Psoas muscle (tissue), 7 donors: ENCODE measurements at regions not wholly inside any gene's neighbourhood (a gene's known extent, or its start where the extent isn't known, plus 50 kb on each side); places are given as distances from the start of the nearest gene placed in this dataset.
A peak's percentile ranks its signal among the peaks of the same experiment; 100 is the strongest.
"Not testable (repeated sequence)": the region's sequence is repeated elsewhere in the genome, so short reads cannot be mapped to it uniquely, and the experiment has no call there.

ENCODE experiments used
- ATAC-seq, 4 donors: fragments of 200-7000 bp; cut with Tn5 transposase; one replicate each; pipeline ENCODE4 v1.9.1; 2020; ENCODE audit warnings: moderate library complexity in 3 of 4, mild to moderate bottlenecking in 2 of 4
- DNase-seq, 2 donors: peaks; one replicate each; pipeline ENCODE4 v3.0.0-alpha.2; 2020
- H3K27ac ChIP-seq: fragments of 200-600 bp; one replicate; pipeline ENCODE4 v1.8.0; 2022
- H3K27me3 ChIP-seq, 3 donors: fragments of 200-600 bp in 1 of 3; one replicate each; pipeline versions ENCODE4 v1.6.1 to v1.8.0; 2013 to 2022; ENCODE audit warnings: low read length in 2 of 3, mild to moderate bottlenecking in 2 of 3, moderate library complexity in 1 of 3; ENCODE audit not compliant: insufficient read depth in 3 of 3
- H3K36me3 ChIP-seq, 2 donors: fragments of 200-600 bp in 1 of 2; one replicate each; pipeline versions ENCODE4 v1.6.1 to v1.8.0; 2013 to 2022; ENCODE audit warnings: low read depth in 1 of 2, mild to moderate bottlenecking in 1 of 2, moderate library complexity in 1 of 2; ENCODE audit not compliant: insufficient read depth in 1 of 2
- H3K4me1 ChIP-seq: fragments of 200-600 bp; one replicate; pipeline ENCODE4 v1.8.0; 2022
- H3K4me3 ChIP-seq: fragments of 200-600 bp; one replicate; pipeline ENCODE4 v1.8.0; 2022; ENCODE audit warnings: mild to moderate bottlenecking
- H3K9me3 ChIP-seq: fragments of 200-600 bp; one replicate; pipeline ENCODE4 v1.8.0; 2022
- CTCF ChIP-seq: fragments of 200-600 bp; IDR thresholded peaks from one replicate; pipeline ENCODE4 v1.8.0; 2022; ENCODE audit warnings: antibody characterized with exemption
- WGBS, 3 donors: extraction: QIAGEN DNeasy Blood & Tissue Kit; methylation state at CpG; one replicate each; pipeline versions ENCODE4 v1.1.6 to v1.1.7; 2013; 5-methylcytosine and 5-hydroxymethylcytosine counted together
- intact Hi-C, 2 donors: fragments of 100-400 bp; cut with DNase I; formaldehyde crosslinking; loops; one replicate each; pipeline versions ENCODE4 v1.11.0 to v1.14.2; 2022
- donor health status: healthy with polysubstance abuse.
- donor health status: DM: no; HTN: no; CAD: no; lungs with moderate emphysema.
- donor health status: Bipolar disorder and iron deficiency.
- donor health status: healthy.
- donor health status: DM: yes; HTN: yes; CAD: no.
- donor health status: DM: no; HTN: no; CAD: no.
- donor health status: DM: yes; HTN: yes; CAD: no.

- no peak for TF ChIP-seq CTCF
- peak; percentile 15 to 65 for DNase-seq
Observed at GRCh38 chr1:203559523-203559922, 65.6 kb downstream of the OPTC start.

DNA sequence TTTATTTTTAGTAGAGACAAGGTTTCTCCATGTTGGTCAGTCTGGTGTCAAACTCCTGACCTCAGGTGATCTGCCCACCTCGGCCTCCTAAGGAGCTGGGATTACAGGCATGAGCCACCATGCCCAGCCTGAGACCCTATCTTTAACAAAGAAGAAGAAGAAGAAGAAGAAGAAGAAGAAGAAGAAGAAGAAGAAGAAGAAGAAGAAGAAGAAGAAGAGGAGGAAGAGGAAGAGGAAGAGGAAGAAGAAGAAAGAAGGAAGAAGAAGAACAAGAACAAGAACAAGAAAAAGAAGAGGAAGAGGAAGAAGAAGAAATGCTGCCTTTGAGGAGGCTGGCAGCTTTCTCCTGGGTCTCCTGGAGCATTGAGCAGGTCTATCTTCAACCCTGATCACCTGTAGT is 64.9 kb upstream of the ATP2B4 start:
- H3K4me3 ChIP-seq, intact Hi-C loops, H3K9me3 ChIP-seq, ATAC-seq, H3K27me3 ChIP-seq, DNase-seq, H3K36me3 ChIP-seq, H3K27ac ChIP-seq: not testable (repeated sequence)
- WGBS, 3 donors, result 87 to 100% (median 92%) methylated on average over 1 of the region's 1 CpG
- peaks cover 23% of the 10 kb centered on the region for H3K4me1 ChIP-seq

More at GRCh38 chr1:203559523-203559922, 65.6 kb downstream of the OPTC start:
- peak; percentile 36 to 80 (median 75) for ATAC-seq
- Histone ChIP-seq H3K4me1 (peaks cover 38% of the 10 kb centered on the region), H3K4me3 (no peak overlapping the region), H3K27ac (peak overlapping the region; percentile 78), H3K36me3 (no peaks in the 10 kb centered on the region), H3K9me3 (no peaks in the 10 kb centered on the region), H3K27me3 (no peaks in the 10 kb centered on the region)
- 56 to 82% (median 74%) methylated on average over 6 of the region's 6 CpGs for WGBS, 3 donors
- intact Hi-C loops, result no loop called here

GRCh38 chr1:203563291-203563690 is 63.3 kb upstream of the ATP2B4 start:
- peaks cover 9% of the 10 kb centered on the region for H3K4me1 ChIP-seq
- WGBS, 3 donors, result 46 to 57% (median 48%) methylated on average over 2 of the region's 2 CpGs
- intact Hi-C loops, result no loop called here
- TF ChIP-seq CTCF, result no peak
- H3K9me3 ChIP-seq, result no peaks in the 10 kb centered on the region
- DNase-seq (no peak), ATAC-seq (no peak)
- H3K27ac ChIP-seq, result no peak overlapping the region
- no peaks in the 10 kb centered on the region for H3K36me3 ChIP-seq
- no peaks in the 10 kb centered on the region for H3K27me3 ChIP-seq
- H3K4me3 ChIP-seq, result no peak overlapping the region

DNA sequence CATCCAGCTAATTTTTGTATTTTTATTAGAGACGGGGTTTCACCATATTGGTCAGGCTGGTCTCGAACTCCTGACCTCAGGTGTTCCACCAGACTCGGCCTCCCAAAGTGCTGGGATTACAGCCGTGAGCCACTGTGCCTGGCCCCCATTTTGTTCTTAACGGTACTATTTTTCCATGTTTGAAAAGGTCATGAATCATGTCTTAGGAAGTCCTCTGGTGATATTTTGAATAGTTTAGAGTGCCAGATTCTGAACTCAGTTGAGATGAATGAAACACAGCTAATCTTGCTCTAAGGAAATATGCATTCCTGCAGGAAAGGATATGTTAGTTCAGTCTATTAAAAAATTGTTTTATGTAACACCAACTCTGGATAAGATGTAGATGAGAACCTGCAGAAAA is 62.6 kb upstream of the ATP2B4 start:
- no peak overlapping the region for H3K27ac ChIP-seq
- WGBS, 3 donors, result 84 to 88% (median 87%) methylated on average over 5 of the region's 5 CpGs
- no peak for TF ChIP-seq CTCF
- H3K4me3 ChIP-seq, result no peak overlapping the region
- H3K9me3 ChIP-seq, result no peaks in the 10 kb centered on the region
- no peaks in the 10 kb centered on the region for H3K27me3 ChIP-seq
- DNase-seq (no peak), ATAC-seq (no peak)
- intact Hi-C loops, result no loop called here
- peaks cover 3% of the 10 kb centered on the region for H3K4me1 ChIP-seq
- H3K36me3 ChIP-seq, result no peaks in the 10 kb centered on the region

DNA sequence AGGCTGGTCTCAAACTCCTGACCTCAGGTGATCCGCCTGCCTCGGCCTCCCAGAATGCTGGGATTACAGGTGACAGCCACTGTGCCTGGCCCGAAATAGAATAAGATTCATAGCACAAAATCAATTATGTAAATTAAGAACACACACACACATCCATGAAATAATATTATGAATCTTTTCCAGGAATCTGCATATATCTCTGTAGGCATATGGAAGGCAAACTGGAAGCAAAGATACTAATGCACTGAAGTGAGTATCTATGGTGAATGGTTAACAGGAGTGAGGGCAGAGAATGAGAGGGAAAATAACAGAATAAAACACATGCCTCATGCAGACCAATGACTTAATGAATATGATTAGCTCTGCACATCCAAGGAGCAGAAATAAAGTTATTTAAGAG is 61.6 kb upstream of the ATP2B4 start:
- H3K9me3 ChIP-seq, result no peaks in the 10 kb centered on the region
- no peaks in the 10 kb centered on the region for H3K4me1 ChIP-seq
- H3K27me3 ChIP-seq, result peaks cover 0 to 3% (median 0%) of the 10 kb centered on the region in 3 donors
- DNase-seq (no peak), ATAC-seq (no peak)
- TF ChIP-seq CTCF, result no peak
- no peak overlapping the region for H3K27ac ChIP-seq
- intact Hi-C loops, result no loop called here
- H3K36me3 ChIP-seq, result no peaks in the 10 kb centered on the region
- H3K4me3 ChIP-seq, result no peak overlapping the region
- 90 to 98% (median 95%) methylated on average over 3 of the region's 3 CpGs for WGBS, 3 donors
